ENCODE measurements at regions not wholly inside any gene's neighbourhood (a gene's known extent, or its start where the extent isn't known, plus 50 kb on each side); places are given as distances from the start of the nearest gene placed in this dataset.

DNA sequence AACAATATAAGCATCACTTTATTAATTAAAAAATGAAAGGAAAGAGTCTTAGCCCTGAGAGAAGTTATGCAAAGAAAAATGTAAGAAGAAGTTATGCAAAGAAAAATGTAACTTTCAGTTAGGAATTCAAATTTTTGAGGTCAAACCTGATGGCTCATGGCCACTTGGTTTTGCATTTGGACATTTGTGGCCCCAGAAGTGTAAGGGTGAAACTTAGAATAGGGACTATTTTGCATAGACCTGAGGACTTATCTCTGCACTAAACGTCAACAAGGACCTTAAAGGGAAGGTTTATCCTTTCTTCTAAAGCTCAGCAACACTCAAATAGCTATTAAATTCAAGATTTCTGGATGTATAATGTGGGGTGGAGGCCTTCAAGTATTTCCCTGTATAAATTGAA lies 724.5 kb upstream of the POT1 start:
- DNase-seq: no peak

DNA sequence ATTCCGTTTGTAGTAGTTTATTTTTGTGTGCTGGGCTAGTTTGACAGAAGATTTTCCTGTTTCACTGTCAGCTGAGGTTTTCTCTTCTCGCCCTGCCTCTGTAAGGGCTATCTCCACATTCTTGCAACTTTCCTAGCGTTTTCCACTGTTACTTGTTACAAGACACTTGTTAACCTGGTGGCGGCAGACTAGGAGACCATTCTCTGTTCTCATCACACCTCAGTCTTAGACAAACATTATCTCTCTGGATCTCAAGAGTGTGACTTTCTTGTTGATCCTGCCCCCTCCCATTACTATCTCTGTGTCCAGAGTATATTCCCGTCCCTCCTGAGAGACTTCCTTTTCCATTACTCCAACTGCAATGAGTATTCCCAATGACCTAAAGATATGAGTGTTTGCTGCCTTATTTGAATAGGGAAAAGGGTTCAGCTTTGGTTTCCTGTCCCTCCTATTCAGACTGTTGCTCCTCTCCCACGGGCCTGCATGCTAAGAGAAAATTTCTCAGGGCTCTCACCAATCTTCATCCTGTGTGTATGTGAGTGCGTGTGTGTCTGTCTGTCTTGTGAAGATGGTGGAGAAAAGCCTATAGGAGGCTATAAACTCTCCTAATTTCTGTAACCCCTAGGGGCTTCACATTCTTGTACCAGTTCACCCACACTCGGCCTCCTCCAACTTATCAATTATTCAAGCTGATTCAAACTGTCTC lies 722.4 kb upstream of the POT1 start:
- no peak for DNase-seq

DNA sequence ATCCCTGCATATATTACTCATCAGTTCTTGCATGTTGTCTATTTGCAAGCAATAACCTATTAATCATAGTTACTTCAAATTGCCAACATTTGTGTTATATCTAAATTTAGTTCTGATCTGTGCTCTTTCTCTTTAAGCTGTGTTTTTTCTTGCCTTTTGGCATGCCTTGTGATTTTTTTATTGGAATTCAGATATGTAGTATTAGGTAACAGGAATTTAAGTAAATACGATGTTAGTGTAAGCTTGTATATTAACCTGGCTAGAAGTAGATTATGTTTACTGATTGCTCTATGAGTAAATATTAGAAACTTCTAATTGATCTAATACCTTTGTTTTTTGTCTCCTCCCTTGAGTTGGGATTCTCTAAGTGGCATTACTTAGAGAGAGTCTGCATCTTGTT lies 718.9 kb upstream of the POT1 start:
- no peak for DNase-seq

DNA sequence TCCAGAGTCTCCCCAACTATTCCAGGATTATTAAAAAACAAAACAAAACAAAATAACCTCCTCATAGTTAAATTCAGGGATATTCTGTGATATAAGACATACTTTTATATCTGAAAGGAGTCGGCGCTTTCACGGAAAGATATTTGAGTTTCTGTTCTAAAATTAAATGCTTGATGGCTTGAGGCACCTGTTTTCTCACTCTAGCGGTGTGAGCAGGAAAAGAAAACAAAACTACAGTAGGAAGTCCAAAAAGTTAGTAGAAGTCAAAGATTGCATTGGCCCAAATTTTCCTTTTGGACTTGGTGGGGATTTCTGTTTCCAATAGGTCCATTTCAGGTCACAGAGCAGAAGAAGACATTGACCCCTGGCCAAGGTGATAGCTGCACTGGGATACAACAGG lies 716.1 kb upstream of the POT1 start:
- DNase-seq: no peak

DNA sequence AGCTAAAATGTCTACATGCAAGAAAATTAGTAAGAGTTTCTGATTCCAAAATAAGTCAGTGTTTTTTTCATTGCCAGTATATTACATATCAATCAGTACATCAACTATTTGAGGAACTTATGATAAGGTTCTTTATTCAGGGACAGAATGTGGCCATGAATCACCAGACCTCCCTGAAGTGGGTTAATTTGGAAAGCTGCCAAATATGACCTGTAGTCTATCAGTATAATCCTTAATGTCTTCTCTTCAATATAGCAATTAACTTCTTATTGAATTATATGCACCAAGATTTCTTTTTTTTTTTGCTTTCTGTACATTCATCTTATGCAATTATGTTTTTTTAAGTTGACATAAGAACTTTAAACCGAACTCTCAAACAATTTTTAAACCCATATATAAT lies 714.5 kb upstream of the POT1 start:
- DNase-seq: no peak

DNA sequence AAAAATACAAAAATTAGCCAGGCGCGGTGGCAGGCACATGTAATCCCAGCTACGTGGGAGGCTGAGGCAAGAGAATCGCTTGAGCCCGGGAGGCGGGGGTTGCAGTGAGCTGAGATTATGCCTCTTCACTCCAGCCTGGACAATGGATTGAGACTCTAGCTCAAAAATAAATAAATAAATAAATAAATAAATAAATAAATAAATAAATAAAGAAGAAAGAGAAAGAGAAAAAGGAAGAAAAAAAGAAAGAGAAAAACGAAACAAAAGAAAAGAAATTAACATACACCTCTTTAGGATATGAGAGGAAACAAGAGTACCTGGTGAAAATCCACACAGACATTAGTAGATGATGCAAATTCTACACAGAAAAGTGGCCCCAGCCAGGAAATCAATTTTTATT lies 713.7 kb upstream of the POT1 start:
- no peak for DNase-seq

DNA sequence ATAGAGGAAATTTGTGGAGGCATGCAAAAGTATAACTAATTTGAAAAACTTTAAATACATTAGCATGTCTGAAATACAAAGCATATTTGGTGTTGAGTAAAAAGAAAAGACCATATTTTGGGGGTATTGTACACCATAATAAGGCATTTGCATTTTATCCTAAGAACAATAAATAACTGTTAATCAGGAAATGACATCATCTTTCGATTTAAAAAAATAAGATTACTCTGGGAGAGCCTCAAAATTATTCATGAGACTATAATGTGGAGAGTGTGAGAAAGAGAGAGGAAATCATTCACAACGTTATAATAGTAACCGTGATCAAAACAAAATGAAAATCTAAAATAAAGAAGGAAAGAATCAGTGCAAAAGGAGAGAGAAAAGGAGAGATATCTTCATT lies 712.3 kb upstream of the POT1 start:
- DNase-seq: no peak

DNA sequence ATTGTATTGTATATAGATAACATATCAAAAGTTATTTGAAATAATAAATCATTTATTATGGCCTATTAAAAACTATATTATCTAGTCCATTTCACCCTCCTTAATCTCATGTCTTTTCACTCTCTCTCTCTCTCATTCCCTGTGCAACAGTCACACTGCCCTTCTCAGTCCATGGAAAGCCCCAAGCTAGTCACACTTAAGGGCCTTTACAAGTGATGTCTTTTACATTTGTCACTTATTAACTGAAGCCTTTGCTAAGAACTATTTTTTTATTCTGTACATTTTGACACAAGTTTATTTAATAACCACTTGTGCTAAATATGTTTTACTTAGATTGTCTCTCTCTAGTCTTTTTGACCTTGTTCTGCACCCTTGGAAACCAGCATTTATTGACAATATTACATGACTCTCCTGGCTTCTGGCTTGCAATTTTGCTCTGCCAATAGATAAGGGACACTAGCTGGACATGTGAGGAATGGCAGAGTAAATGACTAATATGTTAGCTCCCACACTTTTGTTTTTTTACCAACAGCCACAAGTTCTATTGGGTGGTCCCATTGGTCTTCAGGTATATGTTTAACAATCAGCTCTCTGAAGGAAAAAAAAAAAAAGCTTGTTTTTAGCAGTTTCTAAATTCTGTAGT lies 706.8 kb upstream of the POT1 start:
- no peak for DNase-seq

DNA sequence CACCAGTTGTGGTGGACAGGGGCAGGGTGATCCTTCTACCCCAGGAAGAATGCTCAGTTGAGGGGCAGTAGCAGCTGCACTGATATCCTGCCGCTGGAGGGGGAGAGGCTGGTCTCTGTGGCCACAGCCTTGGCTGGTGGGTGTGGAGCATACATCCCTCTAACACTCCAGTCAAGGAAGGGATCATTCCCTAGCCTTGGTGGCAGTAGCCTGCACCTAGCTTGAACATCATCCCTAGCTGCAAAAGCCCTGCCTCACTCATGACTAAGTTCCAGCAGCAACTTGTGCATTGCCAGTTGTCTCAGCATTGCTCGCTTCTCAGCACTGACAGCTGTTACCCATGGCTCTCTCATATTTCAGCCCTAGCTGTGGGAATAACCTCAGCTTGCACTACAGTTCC lies 688.9 kb upstream of the POT1 start:
- DNase-seq: no peak

DNA sequence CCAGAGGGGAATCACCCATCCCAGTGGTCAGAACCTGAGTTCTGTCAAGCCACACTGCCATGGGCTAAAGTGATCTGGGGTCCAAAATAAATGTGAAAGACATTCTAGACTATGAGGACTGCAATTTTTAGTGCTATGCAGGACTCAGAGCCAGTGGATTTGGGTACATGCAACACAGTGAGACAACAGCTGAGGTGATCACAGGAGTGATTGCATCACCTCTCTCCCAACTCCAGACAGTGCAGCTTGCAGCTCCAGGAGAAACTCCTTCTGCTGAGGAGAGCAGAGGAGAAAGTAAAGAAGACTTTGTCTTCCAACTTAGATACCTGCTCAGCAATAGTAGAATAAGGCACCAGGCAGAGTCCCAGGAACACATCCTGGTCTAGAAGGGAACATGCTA lies 682.0 kb upstream of the POT1 start:
- DNase-seq: no peak

DNA sequence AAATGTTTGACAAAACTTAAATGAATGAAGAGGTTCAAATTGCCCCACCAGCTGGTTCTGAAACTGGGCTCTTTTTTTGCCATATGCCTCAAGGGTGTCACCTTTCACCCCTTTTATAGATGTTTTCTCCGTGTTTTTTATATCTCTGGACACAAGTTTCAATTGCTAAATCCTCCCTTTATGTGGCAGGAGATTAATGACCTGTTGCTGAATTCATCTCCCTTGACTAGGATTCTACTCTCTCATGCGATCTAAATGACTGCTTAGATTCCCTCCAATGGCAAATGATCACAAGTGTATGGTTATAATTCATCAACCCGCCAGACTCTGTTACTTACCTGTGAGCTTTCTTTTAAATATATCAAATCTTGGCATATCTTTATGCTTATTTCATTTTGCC lies 677.0 kb upstream of the POT1 start:
- DNase-seq: no peak

DNA sequence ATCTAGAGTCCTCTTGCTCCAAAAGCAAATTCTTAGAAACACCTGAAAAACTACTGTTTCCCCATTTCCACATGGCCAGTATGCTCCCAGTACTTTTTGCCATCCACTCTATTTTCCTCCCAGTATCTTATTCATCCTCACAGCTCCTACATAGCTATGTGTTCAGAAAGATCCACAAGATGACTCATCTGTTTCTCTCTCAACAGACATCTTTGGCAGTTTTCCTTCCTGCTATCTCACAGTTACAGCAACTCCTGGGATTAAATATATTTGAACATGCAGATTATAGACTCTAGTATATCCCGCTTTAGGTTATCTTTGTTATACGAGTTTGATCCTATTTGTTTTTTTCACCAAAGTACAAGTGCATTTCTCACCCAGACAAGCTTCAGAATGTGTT lies 675.6 kb upstream of the POT1 start:
- DNase-seq: no peak

DNA sequence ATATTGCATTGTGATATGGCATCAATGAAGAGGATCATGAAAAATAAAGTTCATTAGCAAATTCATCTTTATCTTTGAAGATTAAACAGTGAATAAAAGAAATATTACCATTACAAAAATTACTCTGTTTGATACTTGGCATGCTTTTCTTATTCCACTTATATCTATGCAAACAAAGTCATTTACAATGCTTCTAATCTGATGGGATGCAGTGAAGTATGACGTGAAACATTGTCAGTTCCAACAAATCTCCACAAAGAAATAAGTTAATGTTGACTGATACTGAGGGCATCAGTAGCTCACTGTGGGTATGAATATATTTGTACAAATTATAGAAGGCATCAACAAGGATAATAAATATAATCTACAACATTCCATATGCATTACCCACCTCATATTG lies 672.8 kb upstream of the POT1 start:
- DNase-seq: no peak

DNA sequence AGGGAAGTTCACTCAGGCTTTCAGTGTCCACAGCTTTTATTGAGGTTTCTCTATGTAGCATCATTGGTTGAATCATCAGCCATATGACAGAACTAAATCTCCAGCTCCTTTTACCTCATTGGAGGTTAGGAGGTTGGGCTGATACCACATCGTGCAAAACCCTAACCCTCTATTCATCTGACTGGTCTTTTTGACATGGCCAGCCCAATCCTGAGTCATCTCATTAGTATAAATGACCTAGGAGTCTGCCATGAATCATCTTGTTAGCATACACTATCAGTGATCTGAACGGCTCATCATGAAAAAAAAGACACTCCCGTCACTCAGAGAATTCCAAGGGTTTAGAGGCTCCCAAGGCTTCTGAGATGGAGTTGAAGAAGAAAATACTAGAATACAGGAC lies 669.8 kb upstream of the POT1 start:
- no peak for DNase-seq

DNA sequence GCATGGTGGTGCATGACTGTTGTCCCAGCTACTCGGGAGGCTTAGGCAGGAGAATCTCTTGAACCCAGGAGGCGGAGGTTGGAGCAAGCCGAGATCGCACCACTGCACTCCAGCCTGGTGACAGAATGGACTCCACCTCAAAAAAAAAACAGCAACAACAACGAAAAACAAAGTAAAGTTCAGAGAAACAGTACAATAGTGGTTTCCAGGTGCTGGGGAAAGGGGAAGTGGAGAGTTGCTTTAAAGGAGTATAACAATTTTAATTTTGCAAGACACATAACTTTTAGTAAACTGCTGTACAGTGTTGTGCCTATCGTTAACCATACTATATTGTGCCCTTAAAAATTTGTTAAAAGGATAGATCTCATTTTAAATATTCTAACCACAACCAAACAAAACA lies 662.7 kb upstream of the POT1 start:
- no peak for DNase-seq

DNA sequence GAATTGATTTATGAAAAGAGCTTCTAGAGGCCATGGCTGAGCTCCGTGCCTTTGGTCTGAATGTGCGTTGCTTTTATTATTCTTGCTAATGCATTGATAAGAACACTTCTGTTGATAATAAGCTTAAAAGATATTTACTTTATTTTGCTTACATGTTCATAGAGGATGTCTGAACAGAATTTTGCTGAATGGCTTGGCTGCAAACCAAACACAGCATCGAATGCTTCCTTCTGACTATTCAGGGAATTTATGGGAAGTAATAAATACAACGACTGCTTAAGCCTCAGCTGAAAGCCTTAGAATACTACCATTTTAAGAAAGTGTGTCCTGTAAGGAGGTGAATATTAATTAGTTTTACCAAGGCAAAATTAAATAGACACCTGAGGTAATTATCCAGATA lies 643.5 kb upstream of the POT1 start:
- DNase-seq: no peak

DNA sequence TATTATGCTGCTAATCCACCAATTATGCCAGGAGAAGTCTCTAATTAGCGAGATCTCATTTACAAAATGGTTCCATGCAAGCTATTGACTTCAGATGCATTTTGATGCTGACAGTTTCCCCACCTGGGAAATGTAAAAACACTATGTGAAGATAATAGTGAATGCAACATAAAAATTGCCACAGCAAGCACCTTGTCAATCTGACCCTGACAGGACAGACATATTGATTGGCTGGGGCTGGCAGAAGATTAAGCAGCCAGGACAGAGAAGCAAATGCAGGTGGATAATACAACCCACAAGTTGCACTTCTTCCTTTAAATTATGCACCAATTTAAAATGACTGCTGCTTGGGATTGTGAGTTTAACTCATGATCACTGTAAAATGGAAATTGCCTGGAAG lies 642.8 kb upstream of the POT1 start:
- no peak for DNase-seq

DNA sequence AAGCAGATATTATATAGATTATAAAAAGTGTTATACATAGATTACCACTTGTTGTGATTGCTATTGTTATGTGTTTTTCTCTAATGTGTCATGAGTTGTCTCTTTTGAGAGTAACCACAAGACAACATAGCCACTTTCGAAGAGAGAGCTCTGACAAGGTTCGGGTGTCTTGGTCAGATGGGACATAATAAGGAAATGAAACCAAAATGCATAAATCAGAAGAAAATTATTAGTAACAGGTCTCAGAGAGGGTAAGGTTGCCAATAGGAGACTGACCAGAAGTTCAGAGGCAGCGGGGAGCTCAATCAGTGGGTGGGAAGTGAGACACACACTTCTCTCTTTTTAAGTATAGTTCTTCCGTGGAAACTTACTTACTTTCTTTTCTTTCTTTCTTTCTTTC lies 639.2 kb upstream of the POT1 start:
- no peak for DNase-seq

DNA sequence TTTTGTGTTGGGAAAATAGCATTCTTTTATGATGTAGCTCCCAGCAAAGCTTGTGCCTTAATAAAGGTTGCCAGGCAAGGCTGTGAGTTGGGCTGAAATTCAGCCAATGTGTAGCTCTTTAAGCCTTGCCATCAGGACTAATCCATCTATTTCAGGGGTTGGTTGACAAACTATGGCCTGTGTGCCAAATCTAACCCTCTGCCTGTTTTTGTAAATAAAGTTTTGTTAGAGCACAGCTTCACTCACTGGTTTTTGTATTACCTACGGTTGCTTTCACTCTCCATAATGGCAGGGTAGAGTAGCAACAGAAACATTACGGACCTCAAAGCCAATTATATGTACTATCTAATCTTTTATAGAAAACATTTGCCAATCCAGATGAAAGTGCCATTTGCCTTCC lies 638.1 kb upstream of the POT1 start:
- DNase-seq: no peak

DNA sequence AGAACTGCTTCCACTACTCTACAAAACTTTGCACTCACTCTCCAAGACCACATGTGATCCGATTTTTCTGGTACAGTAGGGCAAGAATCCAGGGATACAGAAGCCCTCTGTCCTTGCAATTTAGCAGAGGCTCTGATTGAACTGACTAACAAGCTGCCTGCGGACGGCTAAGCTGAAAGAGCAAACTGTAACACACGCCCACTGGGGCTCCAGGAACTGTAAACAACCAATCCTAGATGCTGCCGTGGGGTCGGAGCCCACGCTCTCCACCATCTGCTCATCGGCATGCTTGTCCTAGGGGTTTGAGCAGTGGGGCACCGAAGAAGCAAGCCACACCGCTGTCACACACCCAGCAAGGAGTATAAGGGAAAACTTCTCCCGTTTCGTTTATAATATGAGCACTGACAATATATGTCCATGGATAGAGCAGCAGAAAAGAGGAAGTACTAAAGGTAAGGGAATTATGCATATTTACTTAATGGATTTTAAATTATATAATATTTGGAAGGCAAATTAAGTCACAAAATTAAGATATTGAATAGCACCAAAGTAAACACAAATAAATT lies 634.4 kb upstream of the POT1 start:
- no peak for DNase-seq

DNA sequence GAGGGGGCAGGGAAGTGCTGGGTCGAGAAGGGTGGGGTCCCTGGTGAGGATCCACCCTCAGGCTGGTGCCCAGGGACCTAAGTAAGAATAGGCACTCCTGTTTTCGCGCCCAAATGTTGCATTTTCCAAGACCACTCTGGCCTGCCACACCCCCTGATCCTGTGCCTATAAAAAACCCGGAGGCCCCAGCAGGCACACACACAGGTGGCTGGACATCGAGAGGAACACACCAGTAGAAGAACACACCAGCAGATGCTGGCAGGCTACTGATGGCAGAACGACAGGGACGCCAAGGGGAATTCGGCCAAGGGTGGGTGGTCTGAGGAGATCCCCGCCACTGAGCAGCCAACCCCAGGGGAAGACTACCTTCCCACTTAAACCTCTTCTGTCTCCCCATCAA lies 633.9 kb upstream of the POT1 start:
- DNase-seq: no peak

DNA sequence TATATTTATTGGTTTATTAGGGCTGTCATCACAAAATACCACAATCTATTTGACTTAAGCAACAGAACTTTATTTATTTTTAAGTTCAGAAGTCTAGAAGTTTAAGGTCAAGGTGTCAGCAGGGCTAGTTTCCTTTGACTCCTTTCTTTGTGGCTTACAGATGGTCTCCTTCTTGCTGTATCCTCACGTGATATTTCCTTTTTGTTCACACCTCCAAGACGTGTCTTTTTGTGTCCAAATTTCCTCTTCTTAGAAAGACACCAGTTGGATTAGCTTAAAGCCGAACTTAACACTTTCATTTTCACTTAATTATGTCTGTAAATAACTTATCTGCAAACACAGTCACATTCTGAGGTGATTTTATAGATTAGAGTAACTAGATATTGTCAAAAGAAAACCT lies 631.4 kb upstream of the POT1 start:
- DNase-seq: no peak

DNA sequence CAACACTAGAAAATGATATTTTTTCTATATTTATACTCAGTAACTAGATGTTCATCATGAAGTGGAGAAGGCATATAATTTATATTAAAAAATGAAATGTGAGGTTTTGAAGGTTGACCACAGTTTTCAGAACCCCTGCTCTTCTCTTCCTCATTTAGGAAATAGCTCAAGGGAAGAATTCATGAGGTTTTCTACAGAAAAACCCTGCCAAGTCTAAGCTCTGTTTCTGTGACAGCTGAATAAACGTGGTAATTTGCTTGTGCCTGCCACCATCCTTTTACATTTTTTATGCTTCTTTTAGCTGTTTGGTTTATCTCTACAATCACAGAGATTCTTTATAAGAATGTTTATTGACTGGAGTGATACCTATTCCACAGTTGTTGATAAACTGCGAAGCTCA lies 630.3 kb upstream of the POT1 start:
- no peak for DNase-seq

DNA sequence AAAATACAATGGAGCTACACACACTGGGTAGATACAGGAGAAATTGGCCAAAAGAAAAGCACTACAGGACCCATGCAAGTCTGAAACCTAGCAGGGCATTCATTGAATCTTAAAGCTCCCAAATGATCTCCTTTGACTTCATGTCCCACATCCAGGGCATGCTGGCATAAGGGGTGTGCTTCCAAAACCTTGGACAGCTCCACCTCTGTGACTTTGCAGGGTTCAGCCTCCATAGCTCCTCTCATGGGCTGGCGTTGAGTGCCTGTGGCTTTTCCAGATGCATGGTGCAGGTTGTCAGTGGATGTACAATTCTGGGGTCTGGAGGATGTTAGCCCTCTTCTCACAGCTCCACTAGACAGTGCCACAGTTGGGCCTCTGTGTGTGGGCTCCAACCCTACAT lies 626.3 kb upstream of the POT1 start:
- no peak for DNase-seq

DNA sequence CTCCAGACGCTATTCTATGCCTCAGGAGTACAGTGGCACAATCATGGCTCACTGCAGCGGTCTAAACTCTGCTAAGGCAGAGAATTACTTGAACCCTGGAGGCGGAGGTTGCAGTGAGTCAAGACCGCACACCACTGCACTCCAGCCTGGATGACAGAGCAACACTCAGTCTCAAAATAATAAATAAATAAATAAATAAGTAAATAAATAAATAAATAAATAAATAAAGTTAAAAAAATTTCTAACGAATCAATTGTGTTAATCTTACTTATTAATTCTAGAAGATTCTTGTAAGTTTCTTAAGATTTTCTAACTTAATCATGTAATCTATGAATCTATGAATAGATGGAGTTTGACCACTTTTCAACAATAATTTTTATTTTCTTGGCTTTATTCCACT lies 621.4 kb upstream of the POT1 start:
- DNase-seq: no peak

Measured in 8988T (cell line).